OCI-LY1 (cell line): ENCODE measurements at regions not wholly inside any gene's neighbourhood (a gene's known extent, or its start where the extent isn't known, plus 50 kb on each side); places are given as distances from the start of the nearest gene placed in this dataset.

Source experiments
- CTCF ChIP-seq: fragments of 200-600 bp; sonication (generic), shearing (Covaris generic); IDR thresholded peaks from 2 replicates; pipeline ENCODE4 v1.5.1; 2017; ENCODE audit warnings: mild to moderate bottlenecking, antibody characterized with exemption, low read length, moderate library complexity, mixed read lengths
- EZH2 ChIP-seq: fragments of 200-600 bp; sonication (generic), shearing (Covaris generic); IDR thresholded peaks from 2 replicates; pipeline ENCODE4 v1.8.0; 2017; ENCODE audit warnings: borderline replicate concordance, mixed run types, mild to moderate bottlenecking, antibody characterized with exemption, low read length, moderate library complexity, mixed read lengths

- no peak for TF ChIP-seq EZH2
- TF ChIP-seq CTCF, result no peak; the same call in 1 of the 2 replicates
Observed at GRCh38 chr2:7740114-7740513, 822.9 kb downstream of the RNF144A start.
